ENCODE measurements at regions not wholly inside any gene's neighbourhood (a gene's known extent, or its start where the extent isn't known, plus 50 kb on each side); places are given as distances from the start of the nearest gene placed in this dataset.

GRCh38 chr2:203585516-203585915, 50.4 kb upstream of the RAPH1 start:
- 88% methylated on average over 2 of the region's 2 CpGs for WGBS (ENCODE audit: insufficient coverage)
- Mint-ChIP-seq H3K9me3 (no peaks in the 10 kb centered on the region), H3K4me3 (no peak overlapping the region), H3K36me3 (no peaks in the 10 kb centered on the region), H3K27ac (no peak overlapping the region), H3K4me1 (peaks cover 0 to 12% of the 10 kb centered on the region in 2 donors), H3K27me3 (ENCODE audit: low read depth in 2 of 2) (peaks cover 1 to 7% of the 10 kb centered on the region in 2 donors)
- no peak for TF ChIP-seq CTCF (IDR thresholded peaks at IDR 0.05)
- Histone ChIP-seq H3K27ac (ENCODE audit: low read length) (no peak overlapping the region), H3K4me1 (ENCODE audit: control insufficient read depth, insufficient read depth, low read length) (peaks cover 3% of the 10 kb centered on the region), H3K4me3 (ENCODE audit: low read length) (no peak overlapping the region), H3K9me3 (ENCODE audit: control insufficient read depth, insufficient read depth, low read length) (no peaks in the 10 kb centered on the region), H3K36me3 (ENCODE audit: control insufficient read depth, insufficient read depth, low read length) (no peaks in the 10 kb centered on the region), H3K27me3 (ENCODE audit: control insufficient read depth, insufficient read depth, low read length) (no peaks in the 10 kb centered on the region)
- ATAC-seq = no peak
- intact Hi-C loops (cut with micrococcal nuclease) = no loop called here
- DNase-seq = no peak

- H3K27me3 Mint-ChIP-seq (ENCODE audit: low read depth in 2 of 2) = peaks cover 3 to 7% of the 10 kb centered on the region in 2 donors
- H3K9me3 Mint-ChIP-seq = no peaks in the 10 kb centered on the region
- TF ChIP-seq CTCF (IDR thresholded peaks at IDR 0.05) = no peak
- no peaks in the 10 kb centered on the region for H3K36me3 Mint-ChIP-seq
- H3K27me3 ChIP-seq (ENCODE audit: control insufficient read depth, insufficient read depth, low read length) = no peaks in the 10 kb centered on the region
- H3K4me3 ChIP-seq (ENCODE audit: low read length) = no peak overlapping the region
- H3K27ac Mint-ChIP-seq = no peak overlapping the region
- intact Hi-C loops (cut with micrococcal nuclease) = no loop called here
- ATAC-seq (no peak), DNase-seq (no peak)
- peaks cover 3% of the 10 kb centered on the region for H3K4me1 ChIP-seq (ENCODE audit: control insufficient read depth, insufficient read depth, low read length)
- H3K36me3 ChIP-seq (ENCODE audit: control insufficient read depth, insufficient read depth, low read length) = no peaks in the 10 kb centered on the region
- peaks cover 0 to 12% of the 10 kb centered on the region in 2 donors for H3K4me1 Mint-ChIP-seq
- 78% methylated on average over 1 of the region's 6 CpGs for WGBS (ENCODE audit: insufficient coverage)
- no peaks in the 10 kb centered on the region for H3K9me3 ChIP-seq (ENCODE audit: control insufficient read depth, insufficient read depth, low read length)
- H3K4me3 Mint-ChIP-seq = no peak overlapping the region
- H3K27ac ChIP-seq (ENCODE audit: low read length) = no peak overlapping the region
Observed at GRCh38 chr2:203586206-203586605, 51.1 kb upstream of the RAPH1 start.

- Histone ChIP-seq H3K36me3 (ENCODE audit: control insufficient read depth, insufficient read depth, low read length) (no peaks in the 10 kb centered on the region), H3K9me3 (ENCODE audit: control insufficient read depth, insufficient read depth, low read length) (no peaks in the 10 kb centered on the region), H3K4me3 (ENCODE audit: low read length) (no peak overlapping the region), H3K4me1 (ENCODE audit: control insufficient read depth, insufficient read depth, low read length) (peaks cover 3% of the 10 kb centered on the region), H3K27ac (ENCODE audit: low read length) (no peak overlapping the region), H3K27me3 (ENCODE audit: control insufficient read depth, insufficient read depth, low read length) (no peaks in the 10 kb centered on the region)
- Mint-ChIP-seq H3K36me3 (no peaks in the 10 kb centered on the region), H3K27ac (no peak overlapping the region), H3K4me3 (no peak overlapping the region), H3K27me3 (ENCODE audit: low read depth in 2 of 2) (peaks cover 3 to 7% of the 10 kb centered on the region in 2 donors), H3K4me1 (peaks cover 0 to 12% of the 10 kb centered on the region in 2 donors), H3K9me3 (no peaks in the 10 kb centered on the region)
- ATAC-seq = no peak
- no peak for DNase-seq
- no peak for TF ChIP-seq CTCF (IDR thresholded peaks at IDR 0.05)
- WGBS (ENCODE audit: insufficient coverage) = 89% methylated on average over 2 of the region's 4 CpGs
- intact Hi-C loops (cut with micrococcal nuclease) = no loop called here
Observed at GRCh38 chr2:203586696-203587095, 51.6 kb upstream of the RAPH1 start.

- DNase-seq (no peak), ATAC-seq (no peak)
- H3K27ac Mint-ChIP-seq = no peak overlapping the region
- 0% methylated on average over 1 of the region's 2 CpGs for WGBS (ENCODE audit: insufficient coverage)
- Histone ChIP-seq H3K27me3 (ENCODE audit: control insufficient read depth, insufficient read depth, low read length) (no peaks in the 10 kb centered on the region), H3K36me3 (ENCODE audit: control insufficient read depth, insufficient read depth, low read length) (no peaks in the 10 kb centered on the region), H3K27ac (ENCODE audit: low read length) (no peak overlapping the region), H3K4me1 (ENCODE audit: control insufficient read depth, insufficient read depth, low read length) (no peaks in the 10 kb centered on the region), H3K9me3 (ENCODE audit: control insufficient read depth, insufficient read depth, low read length) (no peaks in the 10 kb centered on the region), H3K4me3 (ENCODE audit: low read length) (no peak overlapping the region)
- intact Hi-C loops (cut with micrococcal nuclease) = no loop called here
- no peak overlapping the region for H3K4me3 Mint-ChIP-seq
- no peaks in the 10 kb centered on the region for H3K4me1 Mint-ChIP-seq
- H3K9me3 Mint-ChIP-seq = no peaks in the 10 kb centered on the region
- peaks cover 0 to 6% of the 10 kb centered on the region in 2 donors for H3K27me3 Mint-ChIP-seq (ENCODE audit: low read depth in 2 of 2)
- TF ChIP-seq CTCF (IDR thresholded peaks at IDR 0.05) = no peak
- no peaks in the 10 kb centered on the region for H3K36me3 Mint-ChIP-seq
Observed at GRCh38 chr2:203590496-203590895, 55.4 kb upstream of the RAPH1 start.

All from natural killer cell (primary cell).